GM06990 (cell line): ENCODE measurements at regions not wholly inside any gene's neighbourhood (a gene's known extent, or its start where the extent isn't known, plus 50 kb on each side); places are given as distances from the start of the nearest gene placed in this dataset.

Source experiments
- DNase-seq: peaks from one replicate; pipeline ENCODE4 v3.0.0-alpha.2; 2011; ENCODE audit not compliant: insufficient read length; ENCODE audit errors: extremely low read depth
- H3K27me3 ChIP-seq: replicated peaks from 2 replicates; pipeline ENCODE4 v1.6.0; 2011; ENCODE audit warnings: low read length; ENCODE audit not compliant: control insufficient read depth, insufficient read depth
- H3K36me3 ChIP-seq: 2 replicates; pipeline ENCODE4 v1.5.1; 2011; ENCODE audit warnings: low read length; ENCODE audit not compliant: control insufficient read depth, insufficient read depth
- H3K4me3 ChIP-seq: replicated peaks from 2 replicates; pipeline ENCODE4 v1.5.1; 2011; ENCODE audit warnings: low read depth, mild to moderate bottlenecking, control low read depth, low read length
- TF ChIP-seq, protein P1 (sequence below): IDR thresholded peaks from 2 replicates; pipeline ENCODE4 v1.5.1; 2011; ENCODE audit warnings: low read length, control low read depth, mild to moderate bottlenecking, inconsistent platforms; ENCODE audit not compliant: insufficient read depth, poor library complexity, severe bottlenecking

DNA sequence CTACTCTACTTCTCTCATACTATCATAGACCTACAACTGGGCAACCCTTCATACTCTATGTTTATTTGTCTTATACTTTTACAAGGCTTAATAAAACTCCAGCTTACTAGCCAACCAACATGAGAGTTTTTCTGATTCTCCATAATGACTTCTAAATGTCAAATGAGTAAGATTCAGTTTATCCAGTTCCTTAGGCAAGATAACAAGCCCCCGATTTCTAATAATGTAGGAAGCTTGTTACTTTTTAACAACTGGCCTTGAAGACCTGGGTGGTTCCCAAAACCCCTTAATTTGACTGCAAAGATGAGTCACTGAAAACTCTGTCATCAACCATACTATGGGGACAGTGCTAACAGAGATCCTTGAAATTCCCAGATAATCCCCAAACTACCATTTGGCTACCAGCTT is 294.6 kb upstream of the ACTBL2 start:
- no peak for DNase-seq
- Histone ChIP-seq H3K27me3 (no peaks in the 10 kb centered on the region), H3K36me3 (no peaks in the 10 kb centered on the region), H3K4me3 (no peak overlapping the region)
- TF ChIP-seq, protein P1, sequence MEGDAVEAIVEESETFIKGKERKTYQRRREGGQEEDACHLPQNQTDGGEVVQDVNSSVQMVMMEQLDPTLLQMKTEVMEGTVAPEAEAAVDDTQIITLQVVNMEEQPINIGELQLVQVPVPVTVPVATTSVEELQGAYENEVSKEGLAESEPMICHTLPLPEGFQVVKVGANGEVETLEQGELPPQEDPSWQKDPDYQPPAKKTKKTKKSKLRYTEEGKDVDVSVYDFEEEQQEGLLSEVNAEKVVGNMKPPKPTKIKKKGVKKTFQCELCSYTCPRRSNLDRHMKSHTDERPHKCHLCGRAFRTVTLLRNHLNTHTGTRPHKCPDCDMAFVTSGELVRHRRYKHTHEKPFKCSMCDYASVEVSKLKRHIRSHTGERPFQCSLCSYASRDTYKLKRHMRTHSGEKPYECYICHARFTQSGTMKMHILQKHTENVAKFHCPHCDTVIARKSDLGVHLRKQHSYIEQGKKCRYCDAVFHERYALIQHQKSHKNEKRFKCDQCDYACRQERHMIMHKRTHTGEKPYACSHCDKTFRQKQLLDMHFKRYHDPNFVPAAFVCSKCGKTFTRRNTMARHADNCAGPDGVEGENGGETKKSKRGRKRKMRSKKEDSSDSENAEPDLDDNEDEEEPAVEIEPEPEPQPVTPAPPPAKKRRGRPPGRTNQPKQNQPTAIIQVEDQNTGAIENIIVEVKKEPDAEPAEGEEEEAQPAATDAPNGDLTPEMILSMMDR = no peak

DNA sequence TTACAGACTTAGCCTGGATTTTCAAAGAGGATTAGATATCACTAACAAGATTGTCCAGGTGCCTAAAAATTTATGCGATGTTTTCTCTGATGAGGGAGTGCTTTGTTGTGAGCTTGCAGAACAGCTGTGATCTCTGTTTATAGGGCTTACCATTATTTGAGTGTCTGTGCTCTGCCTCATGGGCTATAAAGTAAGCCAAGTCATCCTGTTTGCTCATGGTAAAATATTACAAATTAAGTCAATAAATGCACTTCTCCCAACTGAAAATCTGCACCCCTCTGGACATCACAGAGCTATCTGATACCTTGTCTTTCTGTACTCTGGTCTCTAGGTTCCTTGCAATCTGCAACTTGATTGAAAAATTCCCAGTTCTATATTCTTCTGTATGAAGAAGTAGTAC is 293.4 kb upstream of the ACTBL2 start:
- no peak for DNase-seq
- H3K27me3 ChIP-seq = no peaks in the 10 kb centered on the region
- TF ChIP-seq, protein P1 = no peak
- no peaks in the 10 kb centered on the region for H3K36me3 ChIP-seq
- H3K4me3 ChIP-seq = no peak overlapping the region

DNA sequence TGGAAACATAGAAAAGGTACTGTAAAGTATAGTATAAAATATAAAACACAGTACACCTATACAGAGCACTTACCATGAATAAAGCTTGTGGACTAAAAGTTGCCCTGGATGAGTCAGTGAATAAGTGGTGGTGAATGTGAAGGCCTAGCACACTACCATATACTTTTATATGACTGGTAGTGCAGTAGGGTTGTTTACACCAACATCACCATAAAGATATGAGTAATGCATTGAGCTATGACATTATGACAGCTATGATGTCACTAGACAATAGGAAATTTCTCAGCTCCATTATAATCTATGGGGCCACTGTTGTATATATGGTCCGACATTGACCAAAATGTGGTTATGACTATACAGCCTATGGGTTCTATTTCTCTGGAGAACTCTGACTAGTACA is 291.8 kb upstream of the ACTBL2 start:
- TF ChIP-seq, protein P1 = no peak
- H3K36me3 ChIP-seq = no peaks in the 10 kb centered on the region
- DNase-seq = no peak
- no peaks in the 10 kb centered on the region for H3K27me3 ChIP-seq
- H3K4me3 ChIP-seq = no peak overlapping the region

DNA sequence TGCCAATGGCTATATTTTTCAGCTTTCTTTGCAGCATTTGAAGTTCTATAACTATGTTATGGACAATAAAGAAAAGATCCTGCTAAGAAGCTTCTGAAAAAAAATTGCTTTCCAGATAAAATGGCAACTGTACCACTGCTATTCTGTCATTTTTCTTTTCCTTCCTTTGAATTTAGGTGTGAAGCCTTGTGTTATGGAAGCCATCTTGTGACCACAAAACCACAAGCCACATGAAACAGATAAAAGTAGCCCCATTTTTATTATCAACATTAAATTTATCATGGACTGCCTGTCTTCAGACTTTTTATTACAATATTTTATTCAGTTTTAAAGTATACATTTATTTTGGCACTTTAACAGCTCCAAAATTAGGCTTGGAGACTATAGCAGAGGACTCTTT is 289.9 kb upstream of the ACTBL2 start:
- H3K4me3 ChIP-seq = no peak overlapping the region
- TF ChIP-seq, protein P1 = no peak
- DNase-seq = no peak
- H3K36me3 ChIP-seq = no peaks in the 10 kb centered on the region
- no peaks in the 10 kb centered on the region for H3K27me3 ChIP-seq

DNA sequence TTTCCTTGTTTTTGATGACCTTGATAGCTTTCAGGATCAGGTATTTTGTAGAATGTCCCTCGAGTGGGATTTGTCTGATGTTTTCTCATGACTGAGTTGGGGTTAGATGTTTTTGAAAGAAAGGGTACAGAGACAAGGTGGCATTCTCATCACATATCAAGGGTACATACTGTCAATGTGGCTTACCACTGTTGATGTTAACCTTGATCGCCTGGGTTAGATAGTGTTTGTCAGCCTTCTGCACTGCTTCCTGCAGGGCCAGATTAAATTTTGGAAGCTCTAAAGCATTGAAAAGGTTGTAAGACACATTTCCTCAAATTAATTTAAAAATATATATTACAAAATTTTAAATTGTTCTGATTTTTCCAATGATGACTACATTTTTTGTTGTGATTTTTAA is 287.4 kb upstream of the ACTBL2 start:
- TF ChIP-seq, protein P1 = no peak
- no peak for DNase-seq
- Histone ChIP-seq H3K36me3 (no peaks in the 10 kb centered on the region), H3K27me3 (no peaks in the 10 kb centered on the region), H3K4me3 (no peak overlapping the region)

DNA sequence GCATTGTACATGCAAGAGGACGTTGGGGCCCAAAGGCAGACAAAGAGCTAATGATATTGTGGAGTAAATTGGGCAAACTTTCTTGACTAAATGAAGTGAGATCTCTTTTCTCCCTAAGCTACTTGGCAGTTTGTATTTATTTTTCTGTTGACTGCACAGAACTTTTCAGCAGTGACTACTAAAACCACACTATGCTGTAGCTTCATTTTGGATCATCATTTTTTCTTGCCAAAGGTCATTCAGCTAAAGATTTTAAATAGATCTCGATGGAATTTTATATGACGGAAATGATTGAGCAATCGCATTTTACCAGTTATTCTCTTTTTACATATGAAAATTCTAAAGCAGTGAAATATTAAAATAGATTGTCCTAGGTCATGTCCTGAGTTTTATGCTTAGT is 286.1 kb upstream of the ACTBL2 start:
- TF ChIP-seq, protein P1 = no peak
- Histone ChIP-seq H3K27me3 (no peaks in the 10 kb centered on the region), H3K4me3 (no peak overlapping the region), H3K36me3 (no peaks in the 10 kb centered on the region)
- no peak for DNase-seq
